Fibroblast of lung (primary cell): ENCODE measurements at regions not wholly inside any gene's neighbourhood (a gene's known extent, or its start where the extent isn't known, plus 50 kb on each side); places are given as distances from the start of the nearest gene placed in this dataset.

Source experiments
- DNase-seq, 2 donors: peaks; one replicate each; pipeline versions ENCODE4 v3.0.0 to v3.0.0-alpha.2; 2010; ENCODE audit warnings: low read depth in 2 of 2
- H2AFZ ChIP-seq: 2 replicates; pipeline ENCODE4 v1.5.1; 2012; ENCODE audit warnings: low read length, control low read depth, inconsistent platforms
- H3K27ac ChIP-seq: 2 replicates; pipeline ENCODE4 v1.5.1; 2011; ENCODE audit warnings: low read length, control low read depth; ENCODE audit not compliant: insufficient read depth
- H3K27me3 ChIP-seq: 2 replicates; pipeline ENCODE4 v1.5.1; 2011; ENCODE audit warnings: mild to moderate bottlenecking, low read length; ENCODE audit not compliant: control insufficient read depth, insufficient read depth
- H3K36me3 ChIP-seq: 2 replicates; pipeline ENCODE4 v1.5.1; 2011; ENCODE audit warnings: low read length; ENCODE audit not compliant: control insufficient read depth, insufficient read depth
- H3K4me1 ChIP-seq: 2 replicates; pipeline ENCODE4 v1.5.1; 2011; ENCODE audit warnings: low read length; ENCODE audit not compliant: control insufficient read depth, insufficient read depth; ENCODE audit errors: extremely low read depth
- H3K4me2 ChIP-seq: 2 replicates; pipeline ENCODE4 v1.5.1; 2011; ENCODE audit warnings: low read length, control low read depth; ENCODE audit not compliant: insufficient read depth; ENCODE audit errors: extremely low read depth
- H3K4me3 ChIP-seq, 4 experiments: fragments of 200-600 bp in 1 of 4; sonication (generic) in 1 of 4; replicated peaks in 1 of 4; 2 replicates each; pipeline ENCODE4 v1.5.1; 2011 to 2016; ENCODE audit warnings: low read length in 4 of 4, low read depth in 3 of 4, mild to moderate bottlenecking in 3 of 4, control low read depth in 2 of 4, inconsistent platforms in 1 of 4, mixed read lengths in 1 of 4; ENCODE audit not compliant: insufficient read depth in 1 of 4; ENCODE audit errors: control extremely low read depth in 1 of 4
- H3K79me2 ChIP-seq: 2 replicates; pipeline ENCODE4 v1.5.1; 2012; ENCODE audit warnings: mild to moderate bottlenecking, low read length, inconsistent platforms; ENCODE audit not compliant: control insufficient read depth, insufficient read depth
- H3K9ac ChIP-seq: 2 replicates; pipeline ENCODE4 v1.5.1; 2011; ENCODE audit warnings: mild to moderate bottlenecking, low read length, control low read depth; ENCODE audit not compliant: insufficient read depth
- H3K9me3 ChIP-seq: 2 replicates; pipeline ENCODE4 v1.5.1; 2012; ENCODE audit warnings: low read depth, low read length; ENCODE audit not compliant: control insufficient read depth, insufficient read depth
- H4K20me1 ChIP-seq: 2 replicates; pipeline ENCODE4 v1.5.1; 2011; ENCODE audit warnings: low read length; ENCODE audit not compliant: control insufficient read depth, insufficient read depth; ENCODE audit errors: extremely low read depth
- CTCF ChIP-seq, 2 donors: IDR thresholded peaks in 1 of 2; conservative IDR thresholded peaks in 1 of 2; 1 replicate in 1 of 2; 2 replicates in 1 of 2; pipeline ENCODE4 v1.5.1; 2011 to 2012; ENCODE audit warnings: low read length in 2 of 2, control low read depth in 1 of 2, inconsistent platforms in 1 of 2, low read depth in 1 of 2, mild to moderate bottlenecking in 1 of 2
- EZH2 ChIP-seq: IDR thresholded peaks from 2 replicates; pipeline ENCODE4 v1.5.1; 2012; ENCODE audit warnings: low read length, control low read depth, mild to moderate bottlenecking; ENCODE audit errors: missing control alignments

DNA sequence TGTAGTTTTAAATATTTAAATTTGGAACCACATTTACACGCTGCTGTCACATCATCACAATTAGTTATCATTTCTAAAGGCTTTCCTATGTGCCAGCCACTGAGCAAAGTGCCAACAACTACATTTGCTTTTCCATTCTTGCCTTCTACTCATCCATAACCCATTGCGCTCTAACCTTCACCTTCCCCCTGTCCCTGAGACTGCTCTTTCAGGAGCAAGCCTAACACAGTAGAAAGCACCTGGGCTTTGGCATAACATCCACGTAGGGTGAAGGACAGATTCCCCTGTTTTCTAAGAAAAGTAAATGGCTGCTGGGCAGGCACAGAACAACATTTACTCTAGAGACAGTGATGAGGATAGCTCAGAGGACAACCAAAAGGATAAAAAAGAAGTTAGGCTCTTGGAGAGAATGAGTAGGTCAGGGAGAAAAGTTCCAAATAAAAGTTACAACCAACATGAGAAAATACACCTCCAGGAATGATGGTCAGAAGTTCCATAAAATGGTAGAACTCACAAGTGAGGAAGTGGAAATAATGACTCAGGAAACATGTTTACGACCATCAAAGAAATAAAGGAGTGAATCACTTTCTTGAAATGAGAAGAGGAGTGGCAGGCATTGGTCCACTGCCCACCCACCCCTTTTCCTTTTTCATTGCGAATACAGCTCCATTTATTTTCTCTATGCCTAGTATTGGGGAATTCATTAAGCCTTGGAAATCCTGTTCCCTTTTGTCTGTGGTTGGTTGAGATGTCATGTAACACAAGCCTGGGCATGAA lies 77.2 kb downstream of the PFDN4 start:
- Histone ChIP-seq H3K4me1 (no peaks in the 10 kb centered on the region), H2AFZ (no peak overlapping the region), H3K36me3 (no peaks in the 10 kb centered on the region), H3K9ac (no peak overlapping the region), H3K4me2 (no peak overlapping the region), H3K9me3 (no peaks in the 10 kb centered on the region), H3K79me2 (no peaks in the 10 kb centered on the region), H3K27me3 (no peaks in the 10 kb centered on the region), H4K20me1 (no peaks in the 10 kb centered on the region), H3K27ac (no peak overlapping the region), H3K4me3 (no peak overlapping the region)
- DNase-seq: peak in 1 of 2 donors; percentile 65
- no peak for TF ChIP-seq CTCF (conservative IDR thresholded peaks at IDR 0.05 in 1 of 2, IDR thresholded peaks at IDR 0.05 in 1 of 2; ENCODE audit: low read depth in 1 of 2, low read length in 2 of 2)
- TF ChIP-seq EZH2: no peak

- Histone ChIP-seq H3K4me2 (no peak overlapping the region), H2AFZ (no peak overlapping the region), H3K27ac (no peak overlapping the region), H3K4me3 (no peak overlapping the region), H3K4me1 (no peaks in the 10 kb centered on the region), H3K36me3 (no peaks in the 10 kb centered on the region), H3K9me3 (no peaks in the 10 kb centered on the region), H3K27me3 (no peaks in the 10 kb centered on the region), H4K20me1 (no peaks in the 10 kb centered on the region), H3K79me2 (no peaks in the 10 kb centered on the region), H3K9ac (no peak overlapping the region)
- DNase-seq: no peak
- TF ChIP-seq CTCF (conservative IDR thresholded peaks at IDR 0.05 in 1 of 2, IDR thresholded peaks at IDR 0.05 in 1 of 2; ENCODE audit: low read depth in 1 of 2, low read length in 2 of 2) (no peak), EZH2 (no peak)
These were observed 82.7 kb downstream of the PFDN4 start for GRCh38 chr20:54290636-54291035.

DNA sequence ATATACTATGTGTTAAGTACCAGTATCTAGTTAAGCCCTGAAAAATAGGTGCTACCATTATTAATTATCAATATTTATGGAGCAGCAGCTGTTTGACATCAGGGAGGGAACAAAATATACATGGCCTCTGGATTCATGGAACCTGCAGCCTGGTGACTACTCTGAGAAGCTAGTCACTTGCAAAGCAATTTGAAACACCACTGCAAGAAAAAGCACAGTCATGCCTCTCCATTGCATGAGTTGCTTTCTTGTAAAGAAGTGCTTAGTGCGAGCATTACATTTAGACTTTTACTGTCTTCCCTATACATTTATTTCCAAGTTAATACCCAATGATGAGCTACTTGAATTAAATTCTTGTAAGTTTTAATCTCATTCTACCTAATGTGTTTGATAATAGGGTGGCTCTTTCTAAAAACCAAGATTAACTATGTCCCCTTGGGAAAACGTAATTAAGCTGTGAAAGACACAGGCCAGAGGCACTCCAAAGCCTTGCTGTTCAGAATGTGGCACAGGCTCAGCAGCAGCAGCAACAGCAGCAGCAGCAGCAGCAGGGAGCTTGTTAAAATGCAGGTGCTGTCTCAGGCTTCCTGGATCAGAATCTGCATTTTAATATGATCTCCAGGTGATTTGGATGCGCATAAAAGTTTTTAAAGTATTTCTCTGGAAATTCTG lies 83.6 kb downstream of the PFDN4 start:
- H3K27ac ChIP-seq: no peak overlapping the region
- no peaks in the 10 kb centered on the region for H4K20me1 ChIP-seq
- no peaks in the 10 kb centered on the region for H3K36me3 ChIP-seq
- TF ChIP-seq CTCF (conservative IDR thresholded peaks at IDR 0.05 in 1 of 2, IDR thresholded peaks at IDR 0.05 in 1 of 2; ENCODE audit: low read depth in 1 of 2, low read length in 2 of 2) (no peak), EZH2 (no peak)
- no peak for DNase-seq
- no peaks in the 10 kb centered on the region for H3K79me2 ChIP-seq
- H2AFZ ChIP-seq: no peak overlapping the region
- no peak overlapping the region for H3K4me2 ChIP-seq
- H3K4me3 ChIP-seq: no peak overlapping the region
- H3K27me3 ChIP-seq: no peaks in the 10 kb centered on the region
- no peak overlapping the region for H3K9ac ChIP-seq
- no peaks in the 10 kb centered on the region for H3K9me3 ChIP-seq
- H3K4me1 ChIP-seq: no peaks in the 10 kb centered on the region
